GM12864 (cell line): ENCODE measurements at regions not wholly inside any gene's neighbourhood (a gene's known extent, or its start where the extent isn't known, plus 50 kb on each side); places are given as distances from the start of the nearest gene placed in this dataset.

ENCODE experiments used
- DNase-seq: peaks from one replicate; pipeline ENCODE4 v3.0.0-alpha.2; 2011; ENCODE audit warnings: low read depth
- H3K4me3 ChIP-seq: 2 replicates; pipeline ENCODE4 v1.5.1; 2011; ENCODE audit warnings: mild to moderate bottlenecking, low read depth, low read length, control low read depth
- TF ChIP-seq, protein P1 (sequence below): IDR thresholded peaks from 2 replicates; pipeline ENCODE4 v1.5.1; 2011; ENCODE audit warnings: low read depth, mild to moderate bottlenecking, moderate library complexity, low read length, control low read depth, inconsistent platforms; ENCODE audit errors: missing control alignments

- no peak for DNase-seq
- no peak overlapping the region for H3K4me3 ChIP-seq
- TF ChIP-seq, protein P1, sequence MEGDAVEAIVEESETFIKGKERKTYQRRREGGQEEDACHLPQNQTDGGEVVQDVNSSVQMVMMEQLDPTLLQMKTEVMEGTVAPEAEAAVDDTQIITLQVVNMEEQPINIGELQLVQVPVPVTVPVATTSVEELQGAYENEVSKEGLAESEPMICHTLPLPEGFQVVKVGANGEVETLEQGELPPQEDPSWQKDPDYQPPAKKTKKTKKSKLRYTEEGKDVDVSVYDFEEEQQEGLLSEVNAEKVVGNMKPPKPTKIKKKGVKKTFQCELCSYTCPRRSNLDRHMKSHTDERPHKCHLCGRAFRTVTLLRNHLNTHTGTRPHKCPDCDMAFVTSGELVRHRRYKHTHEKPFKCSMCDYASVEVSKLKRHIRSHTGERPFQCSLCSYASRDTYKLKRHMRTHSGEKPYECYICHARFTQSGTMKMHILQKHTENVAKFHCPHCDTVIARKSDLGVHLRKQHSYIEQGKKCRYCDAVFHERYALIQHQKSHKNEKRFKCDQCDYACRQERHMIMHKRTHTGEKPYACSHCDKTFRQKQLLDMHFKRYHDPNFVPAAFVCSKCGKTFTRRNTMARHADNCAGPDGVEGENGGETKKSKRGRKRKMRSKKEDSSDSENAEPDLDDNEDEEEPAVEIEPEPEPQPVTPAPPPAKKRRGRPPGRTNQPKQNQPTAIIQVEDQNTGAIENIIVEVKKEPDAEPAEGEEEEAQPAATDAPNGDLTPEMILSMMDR: no peak
Observed at GRCh38 chr1:95572002-95572401, 338.0 kb downstream of the RWDD3 start.

- TF ChIP-seq, protein P1: no peak
- H3K4me3 ChIP-seq: no peak overlapping the region
- DNase-seq: no peak
Observed at GRCh38 chr1:95572962-95573361, 339.0 kb downstream of the RWDD3 start.

- TF ChIP-seq, protein P1: no peak
- no peak for DNase-seq
- H3K4me3 ChIP-seq: no peak overlapping the region
Observed at GRCh38 chr1:95575291-95575690, 341.3 kb downstream of the RWDD3 start.

DNA sequence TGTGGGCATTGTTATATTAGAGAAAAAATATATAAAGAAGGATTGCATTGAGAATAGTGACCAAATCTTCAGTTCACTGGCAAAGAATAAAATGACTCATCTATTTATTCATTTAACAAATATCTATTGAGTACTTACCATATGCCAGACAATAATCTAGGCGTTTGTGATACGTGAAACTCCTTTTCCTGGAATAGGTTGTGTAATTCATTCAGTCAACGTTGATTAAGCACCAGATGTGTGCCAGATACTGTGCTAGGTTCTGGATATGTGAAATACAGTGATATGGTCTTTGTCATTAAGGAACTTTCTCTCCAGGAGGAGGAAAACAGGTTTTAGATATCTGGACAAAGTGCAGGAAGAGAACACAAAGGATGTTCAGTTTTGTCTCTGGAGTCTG lies 344.5 kb downstream of the RWDD3 start:
- DNase-seq: no peak
- TF ChIP-seq, protein P1: no peak
- no peak overlapping the region for H3K4me3 ChIP-seq

GRCh38 chr1:95582191-95582590 lies 348.2 kb downstream of the RWDD3 start:
- H3K4me3 ChIP-seq: no peak overlapping the region
- TF ChIP-seq, protein P1: no peak
- DNase-seq: no peak

- no peak for DNase-seq
- H3K4me3 ChIP-seq: no peak overlapping the region
- TF ChIP-seq, protein P1: no peak
Observed at GRCh38 chr1:95582746-95583145, 348.7 kb downstream of the RWDD3 start.

- no peak for DNase-seq
- TF ChIP-seq, protein P1: no peak
- H3K4me3 ChIP-seq: no peak overlapping the region
Observed at GRCh38 chr1:95583661-95584210, 349.7 kb downstream of the RWDD3 start.
